ENCODE measurements at regions not wholly inside any gene's neighbourhood (a gene's known extent, or its start where the extent isn't known, plus 50 kb on each side); places are given as distances from the start of the nearest gene placed in this dataset.
"Not testable (repeated sequence)": the region's sequence is repeated elsewhere in the genome, so short reads cannot be mapped to it uniquely, and the experiment has no call there.

- intact Hi-C loops (cut with DNase I): no loop called here
Observed at GRCh38 chr2:187084524-187084923, 235.6 kb upstream of the ZSWIM2 start.

GRCh38 chr2:187081461-187081860 lies 232.5 kb upstream of the ZSWIM2 start:
- DNase-seq (ENCODE audit: low spot score): no peak
- intact Hi-C loops (cut with DNase I): no loop called here

More at GRCh38 chr2:187084524-187084923, 235.6 kb upstream of the ZSWIM2 start:
- DNase-seq (ENCODE audit: low spot score): no peak

- no peak for DNase-seq (ENCODE audit: low spot score)
Observed at GRCh38 chr2:187079901-187080300, 230.9 kb upstream of the ZSWIM2 start.

GRCh38 chr2:187078297-187078696 lies 229.3 kb upstream of the ZSWIM2 start:
- intact Hi-C loops (cut with DNase I): no loop called here
- DNase-seq (ENCODE audit: low spot score): no peak

More at GRCh38 chr2:187079901-187080300, 230.9 kb upstream of the ZSWIM2 start:
- intact Hi-C loops (cut with DNase I): no loop called here

GRCh38 chr2:187075671-187076070 lies 226.7 kb upstream of the ZSWIM2 start:
- no peak for DNase-seq (ENCODE audit: low spot score)
- intact Hi-C loops (cut with DNase I): no loop called here

GRCh38 chr2:187075199-187075635 lies 226.2 kb upstream of the ZSWIM2 start:
- intact Hi-C loops (cut with DNase I): no loop called here
- no peak for DNase-seq (ENCODE audit: low spot score)

- intact Hi-C loops (cut with DNase I): no loop called here
- no peak for DNase-seq (ENCODE audit: low spot score)
Observed at GRCh38 chr2:187058198-187058597, 209.2 kb upstream of the ZSWIM2 start.

- intact Hi-C loops (cut with DNase I): no loop called here
- no peak for DNase-seq (ENCODE audit: low spot score)
Observed at GRCh38 chr2:187057466-187057865, 208.5 kb upstream of the ZSWIM2 start.

GRCh38 chr2:187056416-187057334 lies 207.7 kb upstream of the ZSWIM2 start:
- intact Hi-C loops (cut with DNase I): no loop called here

GRCh38 chr2:187055463-187055862 lies 206.5 kb upstream of the ZSWIM2 start:
- no peak for DNase-seq (ENCODE audit: low spot score)

More at GRCh38 chr2:187056416-187057334, 207.7 kb upstream of the ZSWIM2 start:
- no peak for DNase-seq (ENCODE audit: low spot score)

GRCh38 chr2:187054501-187055319 lies 205.7 kb upstream of the ZSWIM2 start:
- no peak for DNase-seq (ENCODE audit: low spot score)
- intact Hi-C loops (cut with DNase I): no loop called here

More at GRCh38 chr2:187055463-187055862, 206.5 kb upstream of the ZSWIM2 start:
- intact Hi-C loops (cut with DNase I): no loop called here

GRCh38 chr2:187051350-187051749 lies 202.4 kb upstream of the ZSWIM2 start:
- intact Hi-C loops (cut with DNase I): loop anchor here in 1 of 2 donors (1.0 kb wide), 1 partner anchor 10 kb away; no protein-coding TSS in a partner anchor
- no peak for DNase-seq (ENCODE audit: low spot score)

GRCh38 chr2:187050409-187050998 lies 201.5 kb upstream of the ZSWIM2 start:
- intact Hi-C loops (cut with DNase I): no loop called here
- no peak for DNase-seq (ENCODE audit: low spot score)

GRCh38 chr2:187037310-187037709 lies 188.3 kb upstream of the ZSWIM2 start:
- intact Hi-C loops (cut with DNase I): no loop called here
- no peak for DNase-seq (ENCODE audit: low spot score)

GRCh38 chr2:187034434-187034833 lies 185.5 kb upstream of the ZSWIM2 start:
- intact Hi-C loops (cut with DNase I): no loop called here
- no peak for DNase-seq (ENCODE audit: low spot score)

GRCh38 chr2:187024739-187025138 lies 175.8 kb upstream of the ZSWIM2 start:
- intact Hi-C loops (cut with DNase I): no loop called here
- DNase-seq (ENCODE audit: low spot score): no peak

- DNase-seq (ENCODE audit: low spot score); intact Hi-C loops (cut with DNase I): not testable (repeated sequence)
Observed at GRCh38 chr2:187023996-187024395, 175.0 kb upstream of the ZSWIM2 start.

GRCh38 chr2:187017438-187017837 lies 168.5 kb upstream of the ZSWIM2 start:
- intact Hi-C loops (cut with DNase I): no loop called here
- DNase-seq (ENCODE audit: low spot score): no peak

- intact Hi-C loops (cut with DNase I): no loop called here
- no peak for DNase-seq (ENCODE audit: low spot score)
Observed at GRCh38 chr2:187013058-187013457, 164.1 kb upstream of the ZSWIM2 start.
